Erythroblast (primary cell): ENCODE measurements at regions not wholly inside any gene's neighbourhood (a gene's known extent, or its start where the extent isn't known, plus 50 kb on each side); places are given as distances from the start of the nearest gene placed in this dataset.

Experiments used
- GATA1 ChIP-seq: IDR thresholded peaks from 2 replicates; pipeline ENCODE4 v1.6.1; 2011; ENCODE audit warnings: low read depth, mild to moderate bottlenecking, control low read depth, low read length, moderate library complexity
- POLR2A ChIP-seq: IDR thresholded peaks from 2 replicates; pipeline ENCODE4 v1.6.1; 2011; ENCODE audit warnings: mild to moderate bottlenecking, low read length

GRCh38 chr6:95410168-95410567 is 167.2 kb upstream of the MANEA start:
- no peak for TF ChIP-seq POLR2A
- no peak for TF ChIP-seq GATA1
